C4-2B (cell line): ENCODE measurements at regions not wholly inside any gene's neighbourhood (a gene's known extent, or its start where the extent isn't known, plus 50 kb on each side); places are given as distances from the start of the nearest gene placed in this dataset.
"Not testable (repeated sequence)": the region's sequence is repeated elsewhere in the genome, so short reads cannot be mapped to it uniquely, and the experiment has no call there.

Source experiments
- H3K27ac ChIP-seq: fragments of 450-650 bp; 2 replicates; pipeline ENCODE4 v1.5.1; 2017
- CTCF ChIP-seq: fragments of 450-650 bp; conservative IDR thresholded peaks from 2 replicates; pipeline ENCODE4 v1.5.1; 2017; ENCODE audit warnings: mild to moderate bottlenecking
- ZFX ChIP-seq: fragments of 450-650 bp; IDR thresholded peaks from 2 replicates; pipeline ENCODE4 v1.6.1; 2017

GRCh38 chr5:163874431-163874830 lies 369.0 kb downstream of the MAT2B start:
- no peak overlapping the region for H3K27ac ChIP-seq
- TF ChIP-seq CTCF (no peak), ZFX (no peak)

- not testable (repeated sequence) for H3K27ac ChIP-seq
Measured at GRCh38 chr5:163874912-163875311, 369.5 kb downstream of the MAT2B start.

- TF ChIP-seq CTCF (no peak), ZFX (no peak)
- H3K27ac ChIP-seq, result no peak overlapping the region
Measured at GRCh38 chr5:163877865-163878264, 372.4 kb downstream of the MAT2B start.

- TF ChIP-seq CTCF, result no peak
- no peak for TF ChIP-seq ZFX
Measured at GRCh38 chr5:163878490-163878889, 373.1 kb downstream of the MAT2B start.

GRCh38 chr5:163880302-163880701 lies 374.9 kb downstream of the MAT2B start:
- TF ChIP-seq ZFX (no peak), CTCF (no peak)
- no peak overlapping the region for H3K27ac ChIP-seq

More at GRCh38 chr5:163878490-163878889, 373.1 kb downstream of the MAT2B start:
- no peak overlapping the region for H3K27ac ChIP-seq

GRCh38 chr5:163885117-163885516 lies 379.7 kb downstream of the MAT2B start:
- TF ChIP-seq ZFX (no peak), CTCF (no peak)

GRCh38 chr5:163887854-163888253 lies 382.4 kb downstream of the MAT2B start:
- no peak overlapping the region for H3K27ac ChIP-seq
- TF ChIP-seq ZFX, result no peak
- TF ChIP-seq CTCF, result no peak

More at GRCh38 chr5:163885117-163885516, 379.7 kb downstream of the MAT2B start:
- no peak overlapping the region for H3K27ac ChIP-seq

GRCh38 chr5:163888366-163888765 lies 382.9 kb downstream of the MAT2B start:
- H3K27ac ChIP-seq, result no peak overlapping the region
- TF ChIP-seq CTCF (no peak), ZFX (no peak)
